Tibial artery (tissue), 4 donors: ENCODE measurements at regions not wholly inside any gene's neighbourhood (a gene's known extent, or its start where the extent isn't known, plus 50 kb on each side); places are given as distances from the start of the nearest gene placed in this dataset.

Experiments used
- DNase-seq, 2 donors: peaks; one replicate each; pipeline ENCODE4 v3.0.0-alpha.2; 2019
- H3K27ac ChIP-seq, 2 donors: fragments of 200-600 bp; sonication (generic) in 1 of 2; 1 replicate in 1 of 2; 2 replicates in 1 of 2; pipeline ENCODE4 v1.5.1; 2018 to 2019; ENCODE audit warnings: mild to moderate bottlenecking in 1 of 2
- H3K27me3 ChIP-seq, 2 donors: fragments of 200-600 bp; sonication (generic) in 1 of 2; one replicate each; pipeline versions ENCODE4 v1.5.1 to v1.6.0; 2016 to 2019
- H3K36me3 ChIP-seq, 3 donors: fragments of 200-600 bp; sonication (generic) in 2 of 3; one replicate each; pipeline ENCODE4 v1.5.1; 2016 to 2019; ENCODE audit warnings: mild to moderate bottlenecking in 2 of 3
- H3K4me1 ChIP-seq, 4 donors: fragments of 200-600 bp; sonication (generic) in 2 of 4; 1 replicate in 3 of 4; 2 replicates in 1 of 4; pipeline ENCODE4 v1.5.1; 2016 to 2019
- H3K4me3 ChIP-seq, 2 donors: fragments of 200-600 bp; sonication (generic) in 1 of 2; 1 replicate in 1 of 2; 2 replicates in 1 of 2; pipeline ENCODE4 v1.5.1; 2018 to 2019; ENCODE audit warnings: mild to moderate bottlenecking in 2 of 2
- H3K9me3 ChIP-seq, 3 donors: fragments of 200-600 bp; sonication (generic) in 1 of 3; one replicate each; pipeline ENCODE4 v1.5.1; 2016 to 2019
- intact Hi-C: fragments of 100-400 bp; cut with DNase I; formaldehyde crosslinking; loops from one replicate; pipeline ENCODE4 v1.15.0; 2023; ENCODE audit warnings: low total_unique reads
- TF ChIP-seq, protein P1 (sequence below), 2 experiments: fragments of 200-600 bp in 1 of 2; fragments of 450-650 bp in 1 of 2; IDR thresholded peaks; one replicate each; pipeline ENCODE4 v1.5.1; 2017 to 2019; ENCODE audit warnings: antibody characterized with exemption in 2 of 2, mild to moderate bottlenecking in 1 of 2, moderate library complexity in 1 of 2

GRCh38 chr13:79226250-79226649, 179.8 kb downstream of the RBM26 start:
- Histone ChIP-seq H3K9me3 (no peaks in the 10 kb centered on the region), H3K4me1 (no peaks in the 10 kb centered on the region), H3K4me3 (no peak overlapping the region), H3K27me3 (no peaks in the 10 kb centered on the region), H3K27ac (no peak overlapping the region), H3K36me3 (no peaks in the 10 kb centered on the region)
- TF ChIP-seq, protein P1, sequence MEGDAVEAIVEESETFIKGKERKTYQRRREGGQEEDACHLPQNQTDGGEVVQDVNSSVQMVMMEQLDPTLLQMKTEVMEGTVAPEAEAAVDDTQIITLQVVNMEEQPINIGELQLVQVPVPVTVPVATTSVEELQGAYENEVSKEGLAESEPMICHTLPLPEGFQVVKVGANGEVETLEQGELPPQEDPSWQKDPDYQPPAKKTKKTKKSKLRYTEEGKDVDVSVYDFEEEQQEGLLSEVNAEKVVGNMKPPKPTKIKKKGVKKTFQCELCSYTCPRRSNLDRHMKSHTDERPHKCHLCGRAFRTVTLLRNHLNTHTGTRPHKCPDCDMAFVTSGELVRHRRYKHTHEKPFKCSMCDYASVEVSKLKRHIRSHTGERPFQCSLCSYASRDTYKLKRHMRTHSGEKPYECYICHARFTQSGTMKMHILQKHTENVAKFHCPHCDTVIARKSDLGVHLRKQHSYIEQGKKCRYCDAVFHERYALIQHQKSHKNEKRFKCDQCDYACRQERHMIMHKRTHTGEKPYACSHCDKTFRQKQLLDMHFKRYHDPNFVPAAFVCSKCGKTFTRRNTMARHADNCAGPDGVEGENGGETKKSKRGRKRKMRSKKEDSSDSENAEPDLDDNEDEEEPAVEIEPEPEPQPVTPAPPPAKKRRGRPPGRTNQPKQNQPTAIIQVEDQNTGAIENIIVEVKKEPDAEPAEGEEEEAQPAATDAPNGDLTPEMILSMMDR (IDR thresholded peaks at IDR 0.05), result no peak
- DNase-seq, result no peak
- intact Hi-C loops, result no loop called here

GRCh38 chr13:79225487-79226232, 180.4 kb downstream of the RBM26 start:
- Histone ChIP-seq H3K27ac (no peak overlapping the region), H3K9me3 (no peaks in the 10 kb centered on the region), H3K27me3 (no peaks in the 10 kb centered on the region), H3K36me3 (no peaks in the 10 kb centered on the region), H3K4me3 (no peak overlapping the region), H3K4me1 (no peaks in the 10 kb centered on the region)
- DNase-seq, result no peak
- intact Hi-C loops, result no loop called here
- TF ChIP-seq, protein P1 (IDR thresholded peaks at IDR 0.05), result no peak

GRCh38 chr13:79222427-79223205, 183.4 kb downstream of the RBM26 start:
- TF ChIP-seq, protein P1 (IDR thresholded peaks at IDR 0.05), result no peak
- H3K4me3 ChIP-seq, result no peak overlapping the region
- no peaks in the 10 kb centered on the region for H3K4me1 ChIP-seq
- H3K36me3 ChIP-seq, result no peaks in the 10 kb centered on the region
- no peaks in the 10 kb centered on the region for H3K27me3 ChIP-seq
- DNase-seq, result no peak
- intact Hi-C loops, result no loop called here
- H3K27ac ChIP-seq, result no peak overlapping the region
- H3K9me3 ChIP-seq, result no peaks in the 10 kb centered on the region

DNA sequence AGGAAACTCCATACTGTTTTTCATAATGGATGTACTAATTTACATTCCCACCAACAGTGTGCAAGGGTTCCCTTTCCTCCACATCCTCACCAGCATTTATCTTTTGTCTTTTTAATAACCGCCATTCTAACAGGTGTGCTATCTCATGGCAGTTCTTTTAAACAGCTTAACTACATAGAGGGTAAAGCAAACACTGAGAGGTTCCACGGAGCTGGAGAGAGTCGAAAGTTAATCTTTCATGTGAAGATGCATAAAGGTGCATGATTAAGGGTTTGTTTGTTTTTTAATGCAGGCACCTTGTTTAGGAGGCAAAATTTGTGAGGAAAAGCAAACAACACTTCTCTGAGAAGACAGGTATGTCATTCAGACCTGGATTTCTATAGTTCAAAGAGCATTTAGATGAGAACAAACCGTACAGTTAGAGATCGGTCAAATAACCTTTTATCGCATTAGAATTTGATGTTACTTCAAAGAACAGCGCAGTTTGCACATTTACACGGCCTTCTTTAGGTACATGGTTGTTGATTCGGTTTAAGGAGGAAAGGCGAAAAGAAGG, 193.9 kb downstream of the RBM26 start:
- Histone ChIP-seq H3K36me3 (no peaks in the 10 kb centered on the region), H3K4me1 (no peaks in the 10 kb centered on the region), H3K4me3 (no peak overlapping the region), H3K9me3 (no peaks in the 10 kb centered on the region), H3K27me3 (no peaks in the 10 kb centered on the region), H3K27ac (no peak overlapping the region)
- intact Hi-C loops, result no loop called here
- no peak for DNase-seq
- TF ChIP-seq, protein P1 (IDR thresholded peaks at IDR 0.05), result no peak

DNA sequence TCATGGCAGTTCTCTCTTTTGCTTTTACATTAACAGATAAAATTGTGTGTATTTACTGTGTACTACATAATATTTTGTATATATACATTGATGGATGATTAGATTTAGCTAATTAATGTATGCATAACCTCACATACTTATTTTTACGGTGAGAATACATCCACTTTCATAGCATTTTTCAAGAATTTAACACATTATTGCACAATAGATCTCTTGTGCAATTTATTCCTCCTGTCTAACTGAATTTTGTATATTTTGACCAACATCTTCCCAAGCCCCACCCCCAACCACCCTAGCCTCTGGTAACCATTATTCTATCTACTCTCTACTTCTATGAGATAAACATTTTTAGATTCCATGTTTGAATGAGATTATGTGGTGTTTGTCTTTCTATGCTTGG, 194.7 kb downstream of the RBM26 start:
- Histone ChIP-seq H3K27ac (no peak overlapping the region), H3K4me3 (no peak overlapping the region), H3K4me1 (no peaks in the 10 kb centered on the region), H3K36me3 (no peaks in the 10 kb centered on the region), H3K27me3 (no peaks in the 10 kb centered on the region), H3K9me3 (no peaks in the 10 kb centered on the region)
- DNase-seq, result no peak
- intact Hi-C loops, result no loop called here
- TF ChIP-seq, protein P1 (IDR thresholded peaks at IDR 0.05), result no peak
